GM12865 (cell line): ENCODE measurements at regions not wholly inside any gene's neighbourhood (a gene's known extent, or its start where the extent isn't known, plus 50 kb on each side); places are given as distances from the start of the nearest gene placed in this dataset.

ENCODE experiments used
- DNase-seq: peaks from one replicate; pipeline ENCODE4 v3.0.0; 2010; ENCODE audit warnings: low read depth
- H3K4me3 ChIP-seq: 2 replicates; pipeline ENCODE4 v1.5.1; 2011; ENCODE audit warnings: mild to moderate bottlenecking, low read depth, low read length, control low read depth
- TF ChIP-seq, protein P1 (sequence below): IDR thresholded peaks from 2 replicates; pipeline ENCODE4 v1.5.1; 2011; ENCODE audit warnings: low read length, control low read depth, low read depth, inconsistent platforms; ENCODE audit not compliant: insufficient read depth; ENCODE audit errors: missing control alignments

DNA sequence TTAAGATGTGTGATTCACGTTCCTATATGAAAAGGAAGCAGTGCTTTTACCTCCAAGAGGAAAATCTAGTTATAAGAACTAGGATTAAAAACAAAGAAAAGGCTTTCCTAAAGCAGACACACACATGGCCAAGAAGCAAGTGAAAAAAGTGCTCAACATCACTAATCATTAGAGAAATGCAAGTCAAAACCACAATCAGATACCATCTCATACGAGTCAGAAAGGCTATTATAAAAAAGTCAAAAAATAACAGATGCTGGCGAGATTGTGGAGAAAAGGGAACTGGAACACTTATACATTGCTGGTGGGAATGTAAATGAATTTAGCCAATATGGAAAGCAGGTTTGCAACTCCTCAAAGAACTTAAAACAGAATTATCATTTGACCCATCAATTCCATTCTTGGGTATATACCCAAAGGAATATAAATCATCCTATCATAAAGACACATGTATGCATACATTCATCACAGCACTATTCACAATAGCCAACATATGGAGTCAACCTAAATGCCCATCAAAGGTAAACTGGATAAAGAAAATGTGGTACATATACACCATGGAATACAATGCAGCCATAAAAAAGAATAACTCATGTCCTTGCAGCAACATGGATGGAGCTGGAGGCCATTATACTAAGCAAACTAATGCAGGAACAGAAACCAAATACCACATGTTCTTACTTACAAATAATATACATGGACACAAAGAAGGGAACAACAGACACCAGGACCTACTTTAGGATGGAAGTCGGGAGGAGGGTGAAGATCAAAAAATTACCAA is 285.3 kb downstream of the RAD51AP2 start:
- no peak for DNase-seq
- TF ChIP-seq, protein P1, sequence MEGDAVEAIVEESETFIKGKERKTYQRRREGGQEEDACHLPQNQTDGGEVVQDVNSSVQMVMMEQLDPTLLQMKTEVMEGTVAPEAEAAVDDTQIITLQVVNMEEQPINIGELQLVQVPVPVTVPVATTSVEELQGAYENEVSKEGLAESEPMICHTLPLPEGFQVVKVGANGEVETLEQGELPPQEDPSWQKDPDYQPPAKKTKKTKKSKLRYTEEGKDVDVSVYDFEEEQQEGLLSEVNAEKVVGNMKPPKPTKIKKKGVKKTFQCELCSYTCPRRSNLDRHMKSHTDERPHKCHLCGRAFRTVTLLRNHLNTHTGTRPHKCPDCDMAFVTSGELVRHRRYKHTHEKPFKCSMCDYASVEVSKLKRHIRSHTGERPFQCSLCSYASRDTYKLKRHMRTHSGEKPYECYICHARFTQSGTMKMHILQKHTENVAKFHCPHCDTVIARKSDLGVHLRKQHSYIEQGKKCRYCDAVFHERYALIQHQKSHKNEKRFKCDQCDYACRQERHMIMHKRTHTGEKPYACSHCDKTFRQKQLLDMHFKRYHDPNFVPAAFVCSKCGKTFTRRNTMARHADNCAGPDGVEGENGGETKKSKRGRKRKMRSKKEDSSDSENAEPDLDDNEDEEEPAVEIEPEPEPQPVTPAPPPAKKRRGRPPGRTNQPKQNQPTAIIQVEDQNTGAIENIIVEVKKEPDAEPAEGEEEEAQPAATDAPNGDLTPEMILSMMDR, result no peak
- H3K4me3 ChIP-seq, result no peak overlapping the region

DNA sequence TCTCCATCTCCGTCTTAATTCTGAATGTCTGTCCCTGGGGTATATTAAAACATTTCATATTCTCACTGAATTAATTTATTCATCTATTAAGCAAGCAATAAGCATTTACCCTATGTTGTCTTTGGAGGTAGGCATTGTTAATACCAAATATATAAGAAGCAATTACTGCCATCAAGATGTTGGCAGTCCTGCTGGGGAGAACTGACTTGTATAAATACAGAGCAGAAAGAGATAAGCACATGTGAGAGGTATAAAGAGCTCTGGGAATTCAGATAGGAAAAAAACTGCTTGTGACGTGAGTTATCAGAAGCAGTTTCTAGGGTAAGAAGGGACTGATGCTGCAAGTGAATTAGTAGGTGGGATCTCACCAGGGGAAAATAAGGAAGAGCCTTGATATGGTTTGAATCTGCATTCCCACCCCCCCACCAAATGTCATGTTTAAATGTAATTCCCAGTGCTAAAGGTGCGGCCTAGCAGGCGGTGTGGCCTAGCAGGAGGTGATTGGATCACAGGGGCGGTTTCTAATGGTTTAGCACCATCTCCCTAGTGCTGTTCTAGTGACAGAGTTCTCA is 286.8 kb downstream of the RAD51AP2 start:
- no peak overlapping the region for H3K4me3 ChIP-seq
- TF ChIP-seq, protein P1, result no peak
- DNase-seq, result no peak

DNA sequence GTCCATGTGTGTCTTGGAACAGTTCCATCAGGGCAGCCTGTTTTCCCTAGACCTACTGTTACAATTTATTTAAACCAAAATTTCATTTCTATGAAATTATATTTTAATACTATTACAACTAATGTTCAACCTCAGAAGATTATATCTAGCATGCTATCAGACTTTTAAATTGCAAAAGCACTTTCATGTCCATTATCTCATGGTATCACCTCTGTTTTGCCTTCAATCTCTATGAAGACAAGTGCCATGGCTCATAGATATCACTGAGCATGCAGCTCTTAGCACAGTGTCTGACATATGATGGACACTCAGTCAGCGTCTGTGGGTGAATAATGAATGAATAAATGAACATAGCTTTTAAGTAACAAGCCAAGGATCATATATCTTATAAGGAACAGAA is 288.8 kb downstream of the RAD51AP2 start:
- H3K4me3 ChIP-seq, result no peak overlapping the region
- TF ChIP-seq, protein P1, result no peak
- no peak for DNase-seq

DNA sequence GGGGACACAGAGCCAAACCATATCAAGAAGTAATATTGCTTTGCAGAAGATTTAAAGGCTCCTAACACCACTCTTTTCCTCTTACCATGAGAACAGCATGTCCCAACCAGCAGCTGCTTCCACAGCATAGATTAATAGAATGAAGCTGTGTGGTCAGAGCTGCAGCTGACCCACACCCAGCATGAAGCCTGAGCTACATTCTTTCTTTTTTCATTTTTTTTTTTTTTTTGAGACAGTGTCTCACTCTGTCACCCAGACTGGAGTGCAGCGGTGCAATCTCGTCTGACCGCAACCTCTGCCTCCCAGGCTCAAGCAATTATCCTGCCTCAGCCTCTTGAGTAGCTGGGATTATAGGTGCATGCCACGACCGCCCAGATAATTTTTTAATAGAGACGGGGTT is 289.8 kb downstream of the RAD51AP2 start:
- H3K4me3 ChIP-seq, result no peak overlapping the region
- TF ChIP-seq, protein P1, result no peak
- DNase-seq, result no peak

GRCh38 chr2:17227856-17228255 is 290.4 kb downstream of the RAD51AP2 start:
- TF ChIP-seq, protein P1, result no peak
- DNase-seq, result no peak
- H3K4me3 ChIP-seq, result no peak overlapping the region

DNA sequence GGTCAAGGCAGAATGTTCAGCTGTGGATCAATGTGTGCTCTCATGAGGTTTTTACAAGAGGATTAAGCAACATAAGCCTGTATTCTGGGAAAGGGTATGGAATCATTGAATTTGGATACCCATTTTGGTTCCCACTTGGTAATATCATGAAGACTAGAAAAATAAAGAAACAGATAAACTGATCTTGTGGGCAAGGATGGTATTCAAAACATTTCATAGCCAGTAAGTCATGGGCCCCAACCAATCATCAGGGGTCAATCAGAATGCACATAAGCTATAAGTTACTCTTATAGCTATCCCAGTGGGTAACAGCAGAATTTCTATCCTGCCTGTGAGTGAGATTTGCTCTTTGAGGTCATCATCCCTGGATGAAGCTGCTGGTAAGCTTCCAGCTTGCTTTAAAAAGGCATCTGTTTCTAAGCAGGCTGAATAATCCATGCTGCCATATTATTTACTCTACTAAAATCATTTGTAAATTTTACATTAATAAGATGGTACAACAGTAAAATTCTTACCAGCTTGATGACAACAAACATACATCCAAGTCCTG is 291.2 kb downstream of the RAD51AP2 start:
- no peak for DNase-seq
- TF ChIP-seq, protein P1, result no peak
- H3K4me3 ChIP-seq, result no peak overlapping the region
